Stimulated activated naive CD8-positive, alpha-beta T cell treated with anti-CD3 and anti-CD28 coated beads, Interleukin-15, amount 100 ng/mL, for 72 hours (primary cell): ENCODE measurements at regions not wholly inside any gene's neighbourhood (a gene's known extent, or its start where the extent isn't known, plus 50 kb on each side); places are given as distances from the start of the nearest gene placed in this dataset.
"Not testable (repeated sequence)": the region's sequence is repeated elsewhere in the genome, so short reads cannot be mapped to it uniquely, and the experiment has no call there.

Experiments
- ATAC-seq: fragments of 150-1000 bp; cut with Tn5 transposase; 2 replicates; pipeline ENCODE4 v1.10.0; 2021; ENCODE audit warnings: mild to moderate bottlenecking, moderate library complexity
- DNase-seq, 2 donors: peaks; one replicate each; pipeline ENCODE4 v3.0.0; 2021 to 2022
- H3K27ac Mint-ChIP-seq, 2 donors: one replicate each; pipeline ENCODE4 v1.8.0; 2022; ENCODE audit warnings: mild to moderate bottlenecking in 2 of 2, mixed read lengths in 2 of 2, moderate library complexity in 2 of 2
- H3K27me3 Mint-ChIP-seq: one replicate; pipeline ENCODE4 v1.8.0; 2022; ENCODE audit warnings: mixed read lengths
- H3K4me1 Mint-ChIP-seq: one replicate; pipeline ENCODE4 v1.8.0; 2022; ENCODE audit warnings: mild to moderate bottlenecking, mixed read lengths
- H3K4me3 Mint-ChIP-seq, 2 donors: one replicate each; pipeline ENCODE4 v1.8.0; 2022; ENCODE audit warnings: mild to moderate bottlenecking in 2 of 2, mixed read lengths in 2 of 2, moderate library complexity in 1 of 2
- H3K9me3 Mint-ChIP-seq, 2 donors: one replicate each; pipeline ENCODE4 v1.8.0; 2022; ENCODE audit warnings: mixed read lengths in 2 of 2

GRCh38 chr6:6863970-6864639 is 243.7 kb upstream of the RREB1 start:
- Mint-ChIP-seq H3K27me3 (peaks cover 7% of the 10 kb centered on the region), H3K4me3 (no peak overlapping the region), H3K27ac (no peak overlapping the region), H3K4me1 (peaks cover 5% of the 10 kb centered on the region), H3K9me3 (no peaks in the 10 kb centered on the region)
- DNase-seq (no peak), ATAC-seq (no peak)

GRCh38 chr6:6865611-6866010 is 242.2 kb upstream of the RREB1 start:
- Mint-ChIP-seq H3K9me3 (no peaks in the 10 kb centered on the region), H3K4me1 (no peaks in the 10 kb centered on the region), H3K4me3 (no peak overlapping the region), H3K27me3 (peaks cover 7% of the 10 kb centered on the region), H3K27ac (no peak overlapping the region)
- no peak for DNase-seq
- ATAC-seq = no peak

- DNase-seq (no peak), ATAC-seq (no peak)
- Mint-ChIP-seq H3K27me3 (peaks cover 6% of the 10 kb centered on the region), H3K4me1 (no peaks in the 10 kb centered on the region), H3K9me3 (no peaks in the 10 kb centered on the region), H3K4me3 (no peak overlapping the region), H3K27ac (peak overlapping the region in 1 of 2 donors; percentile 89)
Measured at GRCh38 chr6:6866656-6867403, 240.9 kb upstream of the RREB1 start.

GRCh38 chr6:6867404-6867799 is 240.4 kb upstream of the RREB1 start:
- Mint-ChIP-seq H3K4me3 (no peak overlapping the region), H3K9me3 (no peaks in the 10 kb centered on the region), H3K4me1 (peaks cover under 1% of the 10 kb centered on the region), H3K27ac (no peak overlapping the region), H3K27me3 (no peaks in the 10 kb centered on the region)
- DNase-seq (no peak), ATAC-seq (no peak)

GRCh38 chr6:6869094-6869493 is 238.7 kb upstream of the RREB1 start:
- Mint-ChIP-seq H3K27me3 (no peaks in the 10 kb centered on the region), H3K4me3 (no peak overlapping the region), H3K9me3 (no peaks in the 10 kb centered on the region), H3K4me1 (peaks cover 9% of the 10 kb centered on the region), H3K27ac (no peak overlapping the region)
- ATAC-seq (no peak), DNase-seq (no peak)

- ATAC-seq (no peak), DNase-seq (no peak)
- H3K4me3 Mint-ChIP-seq = no peak overlapping the region
- no peaks in the 10 kb centered on the region for H3K9me3 Mint-ChIP-seq
- peaks cover 11% of the 10 kb centered on the region for H3K4me1 Mint-ChIP-seq
- no peak overlapping the region for H3K27ac Mint-ChIP-seq
- H3K27me3 Mint-ChIP-seq = peaks cover 3% of the 10 kb centered on the region
Measured at GRCh38 chr6:6870921-6871320, 236.8 kb upstream of the RREB1 start.

GRCh38 chr6:6872459-6873344 is 235.1 kb upstream of the RREB1 start:
- no peak for DNase-seq
- Mint-ChIP-seq H3K27me3 (peaks cover 8% of the 10 kb centered on the region), H3K27ac (no peak overlapping the region), H3K9me3 (no peaks in the 10 kb centered on the region), H3K4me1 (peaks cover 14% of the 10 kb centered on the region), H3K4me3 (no peak overlapping the region)
- no peak for ATAC-seq

- Mint-ChIP-seq H3K27ac (no peak overlapping the region), H3K4me3 (no peak overlapping the region), H3K4me1 (peaks cover 15% of the 10 kb centered on the region), H3K27me3 (peaks cover 8% of the 10 kb centered on the region), H3K9me3 (no peaks in the 10 kb centered on the region)
- no peak for DNase-seq
- ATAC-seq = no peak
Measured at GRCh38 chr6:6873778-6874177, 234.0 kb upstream of the RREB1 start.

GRCh38 chr6:6875818-6876470 is 231.8 kb upstream of the RREB1 start:
- Mint-ChIP-seq H3K9me3 (no peaks in the 10 kb centered on the region), H3K27ac (no peak overlapping the region), H3K27me3 (peaks cover 8% of the 10 kb centered on the region), H3K4me3 (no peak overlapping the region), H3K4me1 (peaks cover 28% of the 10 kb centered on the region)
- ATAC-seq (no peak), DNase-seq (no peak)

- peaks cover 23% of the 10 kb centered on the region for H3K4me1 Mint-ChIP-seq
- H3K27me3 Mint-ChIP-seq, H3K27ac Mint-ChIP-seq, DNase-seq, H3K9me3 Mint-ChIP-seq, ATAC-seq, H3K4me3 Mint-ChIP-seq: not testable (repeated sequence)
Measured at GRCh38 chr6:6877792-6878191, 230.0 kb upstream of the RREB1 start.

- Mint-ChIP-seq H3K9me3 (no peaks in the 10 kb centered on the region), H3K4me3 (no peak overlapping the region), H3K27ac (no peak overlapping the region), H3K27me3 (peaks cover 8% of the 10 kb centered on the region), H3K4me1 (peaks cover 18% of the 10 kb centered on the region)
- DNase-seq (no peak), ATAC-seq (no peak)
Measured at GRCh38 chr6:6878887-6879585, 228.7 kb upstream of the RREB1 start.

GRCh38 chr6:6879586-6879974 is 228.2 kb upstream of the RREB1 start:
- not testable (repeated sequence) for H3K27ac Mint-ChIP-seq, H3K27me3 Mint-ChIP-seq, DNase-seq, H3K4me3 Mint-ChIP-seq, H3K9me3 Mint-ChIP-seq, ATAC-seq
- peaks cover 18% of the 10 kb centered on the region for H3K4me1 Mint-ChIP-seq

- H3K27me3 Mint-ChIP-seq = peaks cover 5% of the 10 kb centered on the region
- DNase-seq (no peak), ATAC-seq (no peak)
- H3K9me3 Mint-ChIP-seq = no peaks in the 10 kb centered on the region
- H3K4me1 Mint-ChIP-seq = peaks cover 20% of the 10 kb centered on the region
- no peak overlapping the region for H3K4me3 Mint-ChIP-seq
- no peak overlapping the region for H3K27ac Mint-ChIP-seq
Measured at GRCh38 chr6:6880745-6881437, 226.9 kb upstream of the RREB1 start.

- no peak for DNase-seq
- H3K4me3 Mint-ChIP-seq = no peak overlapping the region
- H3K27ac Mint-ChIP-seq = no peak overlapping the region
- ATAC-seq = no peak
- H3K9me3 Mint-ChIP-seq = no peaks in the 10 kb centered on the region
- H3K4me1 Mint-ChIP-seq = peaks cover 22% of the 10 kb centered on the region
- H3K27me3 Mint-ChIP-seq = no peaks in the 10 kb centered on the region
Measured at GRCh38 chr6:6881438-6882225, 226.1 kb upstream of the RREB1 start.
